DMS53 treated with DMSO at 0.1 percent for 48 hours (cell line): ENCODE measurements at regions not wholly inside any gene's neighbourhood (a gene's known extent, or its start where the extent isn't known, plus 50 kb on each side); places are given as distances from the start of the nearest gene placed in this dataset.

Source experiments
- DNase-seq: peaks from one replicate; lab custom pipeline; 2025; ENCODE audit not compliant: unreplicated experiment; lab: John Stamatoyannopoulos, UW

DNA sequence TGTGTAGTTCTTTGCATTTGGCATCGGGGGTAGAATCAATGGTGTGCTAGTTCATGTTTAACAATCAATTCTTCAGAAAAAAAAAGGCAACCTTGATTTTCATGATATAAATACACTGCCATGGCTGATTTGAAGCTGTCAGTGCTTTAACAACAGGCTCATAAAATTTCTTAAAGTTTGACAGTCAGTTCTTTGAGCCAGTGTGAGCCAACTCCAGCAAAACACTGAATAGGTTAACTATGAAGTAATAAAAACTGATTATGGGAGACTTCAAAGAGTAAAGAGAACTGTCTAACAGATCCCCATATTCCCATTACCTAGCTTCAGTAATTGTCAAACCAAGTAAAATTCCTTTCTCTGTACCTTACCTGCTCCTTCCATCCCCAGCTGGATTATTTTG is 241.7 kb upstream of the SUCLG2 start:
- DNase-seq, result no peak

DNA sequence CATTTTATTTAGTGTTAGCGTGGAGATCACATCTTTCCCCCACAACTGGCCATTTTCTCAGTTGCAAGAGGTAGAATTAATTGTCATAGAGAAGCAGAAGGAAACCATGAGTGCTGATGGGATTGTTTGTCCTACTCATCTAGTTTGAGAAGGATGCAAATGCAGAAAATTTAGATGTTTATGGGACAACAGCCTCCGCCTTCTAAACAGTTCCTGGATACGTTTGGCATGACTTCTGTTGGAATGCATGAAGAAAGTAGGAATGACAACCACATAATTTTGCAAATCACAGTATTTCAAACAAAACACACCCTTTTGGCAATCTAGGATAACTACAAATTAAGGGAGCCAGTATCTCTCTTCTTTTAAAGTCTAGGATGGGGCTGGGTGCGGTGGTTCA is 240.1 kb upstream of the SUCLG2 start:
- DNase-seq, result no peak

DNA sequence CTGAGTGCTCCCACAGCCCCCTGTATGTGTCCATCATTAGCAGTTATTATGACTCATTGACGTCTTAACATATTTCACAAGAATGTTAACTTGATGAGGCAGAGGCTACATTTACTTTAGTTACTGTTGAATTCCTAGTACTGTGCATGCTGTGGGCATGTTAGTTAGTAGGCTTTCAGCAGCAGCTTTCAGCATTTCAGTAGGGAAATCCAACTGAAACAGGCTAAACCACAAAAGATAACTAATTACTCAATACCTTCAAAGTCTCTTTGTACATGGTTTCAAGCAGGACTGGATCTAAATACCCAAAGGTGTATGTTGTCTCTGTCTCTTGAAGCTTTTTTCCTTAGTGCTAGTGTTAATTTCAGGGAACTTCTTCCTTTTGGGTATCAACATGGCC is 229.9 kb upstream of the SUCLG2 start:
- DNase-seq, result no peak

DNA sequence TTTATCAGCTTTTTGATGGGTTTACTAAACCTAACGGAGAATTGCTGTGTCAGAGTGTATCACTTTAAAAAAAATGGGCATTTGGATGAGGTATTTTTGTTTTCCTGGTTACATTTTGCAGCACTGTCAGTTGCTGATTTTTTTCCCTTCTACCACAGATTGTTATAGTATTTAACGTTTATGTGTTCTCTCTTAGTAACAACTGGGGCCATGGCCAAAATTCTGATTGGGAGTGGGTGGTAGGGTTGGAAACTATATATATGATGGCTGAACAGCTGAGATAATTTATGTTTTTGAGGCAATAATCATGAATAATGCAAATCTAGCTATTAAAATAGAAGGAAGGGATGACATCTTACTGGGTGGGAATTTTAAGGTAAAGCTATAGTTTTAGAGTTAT is 229.4 kb upstream of the SUCLG2 start:
- DNase-seq, result no peak

DNA sequence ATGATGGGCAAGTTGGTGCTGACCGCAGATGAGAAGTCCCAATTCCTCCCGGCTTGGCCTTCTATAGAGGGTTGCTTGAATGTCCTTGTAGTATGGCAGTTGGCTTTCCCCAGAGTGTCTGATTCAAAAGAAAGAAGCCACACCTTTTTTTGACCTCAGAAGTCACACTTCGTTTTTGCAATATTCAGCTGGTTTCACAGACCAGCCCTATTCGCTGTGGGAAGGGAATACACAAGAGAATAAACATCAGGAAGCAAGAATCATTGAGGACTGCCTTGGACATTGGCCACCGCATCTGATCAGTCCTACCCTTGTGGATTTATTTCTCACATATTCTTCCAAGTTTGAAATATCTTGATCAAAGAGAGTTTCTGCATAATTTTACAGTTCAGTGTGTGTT is 228.6 kb upstream of the SUCLG2 start:
- DNase-seq, result no peak

DNA sequence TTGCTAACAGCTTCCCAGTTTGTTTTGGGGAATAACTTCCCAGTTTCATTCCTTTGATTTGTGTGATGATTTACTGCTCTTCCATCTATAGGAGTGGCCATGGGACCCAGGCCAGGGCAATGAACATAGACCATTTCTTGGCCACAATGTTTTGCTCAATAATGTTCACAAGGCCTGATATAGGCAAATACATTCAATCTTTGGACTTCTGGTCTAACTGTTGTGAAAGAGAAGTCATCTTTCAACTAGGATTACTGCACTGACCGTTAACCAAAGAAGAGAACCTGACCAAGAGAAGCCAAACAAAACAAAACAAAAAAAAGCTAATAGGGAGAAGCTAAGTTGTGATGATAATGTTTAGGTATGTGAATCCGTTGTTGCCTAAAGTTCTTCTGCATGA is 221.8 kb upstream of the SUCLG2 start:
- no peak for DNase-seq

DNA sequence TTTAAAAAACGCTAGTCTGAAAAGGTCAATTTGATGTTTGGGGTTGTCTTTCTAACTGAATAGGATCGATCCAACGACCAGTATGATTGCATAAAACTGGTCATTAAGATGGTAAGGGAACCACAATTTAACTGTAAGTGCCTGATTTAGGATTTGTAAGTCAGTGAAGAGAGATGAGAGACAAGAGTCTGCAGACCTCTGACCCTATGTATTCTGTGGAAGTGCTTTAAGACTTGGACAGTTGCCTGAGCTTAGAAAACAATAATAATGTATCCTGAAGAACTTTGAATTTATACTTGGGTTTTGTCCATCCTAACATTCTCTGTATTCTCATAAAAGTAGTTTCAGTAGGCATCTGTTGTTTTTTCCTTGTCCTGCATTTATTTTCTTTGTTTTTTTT is 221.4 kb upstream of the SUCLG2 start:
- DNase-seq, result no peak

DNA sequence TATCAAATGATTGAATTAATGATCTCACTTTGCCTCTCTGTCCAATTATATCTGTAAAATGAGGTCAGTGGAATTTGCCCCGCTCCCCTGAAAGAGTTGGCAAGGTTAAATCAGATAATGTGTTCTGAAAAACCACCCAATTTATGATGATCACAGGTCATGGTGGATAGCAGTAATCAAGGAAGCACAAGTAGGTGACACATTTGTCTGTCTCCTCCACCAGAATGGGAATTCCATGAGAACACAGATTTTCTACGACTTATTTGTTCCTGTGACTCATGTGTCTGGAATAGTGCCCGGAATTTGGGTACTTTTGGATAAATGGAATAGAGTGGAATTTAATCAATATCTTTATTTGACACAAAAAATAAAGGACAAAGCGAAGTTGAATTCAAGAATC is 220.9 kb upstream of the SUCLG2 start:
- DNase-seq, result no peak

DNA sequence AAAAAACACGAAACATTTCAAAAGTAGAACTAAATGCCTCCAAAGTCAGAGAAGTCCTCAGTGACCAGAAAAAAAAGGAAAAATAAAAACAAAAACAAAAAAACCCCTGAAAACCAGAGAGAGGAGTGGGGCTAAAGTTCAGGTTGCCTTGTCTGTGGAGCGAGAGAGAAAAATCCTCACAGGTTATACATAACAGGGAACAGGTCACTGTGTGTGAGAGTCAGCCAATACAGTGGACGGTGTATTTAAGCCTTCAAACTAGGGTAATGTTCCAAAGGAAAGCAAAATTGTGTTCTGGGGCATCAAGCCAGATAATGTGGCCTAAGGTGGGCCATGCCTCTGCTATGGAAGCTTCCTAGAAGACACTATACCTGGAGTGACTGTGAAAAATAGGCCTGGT is 216.1 kb upstream of the SUCLG2 start:
- no peak for DNase-seq

DNA sequence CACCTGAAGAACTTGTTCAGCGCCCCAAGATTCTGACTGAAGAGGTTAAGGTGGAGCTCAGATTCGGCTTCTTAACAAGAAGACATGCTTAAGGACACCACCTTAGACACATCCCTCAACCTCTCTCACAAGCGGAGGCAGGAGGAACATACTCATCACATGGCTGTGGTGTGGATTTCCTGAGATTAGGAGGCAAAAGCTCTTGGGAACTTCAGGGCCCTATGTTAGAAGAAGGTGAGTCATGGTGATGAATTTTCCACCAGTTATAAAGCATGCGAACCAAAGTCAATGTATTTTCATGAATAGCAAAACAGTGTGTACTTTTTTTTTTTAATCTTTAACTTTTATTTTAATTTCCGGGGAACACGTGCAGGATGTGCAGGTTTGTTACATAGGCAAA is 212.2 kb upstream of the SUCLG2 start:
- DNase-seq, result no peak

DNA sequence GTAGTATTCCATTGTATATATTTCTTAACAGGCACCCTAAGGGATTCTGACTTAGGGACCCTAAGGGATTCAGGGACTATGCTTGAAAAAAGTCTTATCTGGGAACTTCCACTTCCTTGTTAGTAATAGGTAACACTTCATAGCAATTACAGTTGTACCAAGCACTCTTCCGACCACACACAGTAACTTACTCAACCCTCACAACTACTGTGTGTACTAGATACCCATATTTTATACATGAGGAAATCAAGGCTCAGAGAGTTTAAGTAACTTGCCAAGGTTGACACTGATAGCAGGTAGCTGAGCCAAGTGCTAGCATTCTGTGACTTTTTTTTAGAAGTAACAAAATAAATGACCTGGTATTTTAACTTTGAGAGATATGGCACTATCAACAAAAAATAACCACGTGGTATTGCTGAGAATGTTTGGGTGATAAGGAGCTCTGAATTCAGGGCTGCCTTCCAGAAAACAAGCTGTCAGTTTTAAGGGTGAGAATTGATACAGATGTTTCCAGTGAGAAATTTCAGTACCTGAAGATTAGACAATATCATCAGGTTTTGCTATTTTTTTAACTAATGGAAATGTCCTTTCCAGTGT is 210.3 kb upstream of the SUCLG2 start:
- no peak for DNase-seq

DNA sequence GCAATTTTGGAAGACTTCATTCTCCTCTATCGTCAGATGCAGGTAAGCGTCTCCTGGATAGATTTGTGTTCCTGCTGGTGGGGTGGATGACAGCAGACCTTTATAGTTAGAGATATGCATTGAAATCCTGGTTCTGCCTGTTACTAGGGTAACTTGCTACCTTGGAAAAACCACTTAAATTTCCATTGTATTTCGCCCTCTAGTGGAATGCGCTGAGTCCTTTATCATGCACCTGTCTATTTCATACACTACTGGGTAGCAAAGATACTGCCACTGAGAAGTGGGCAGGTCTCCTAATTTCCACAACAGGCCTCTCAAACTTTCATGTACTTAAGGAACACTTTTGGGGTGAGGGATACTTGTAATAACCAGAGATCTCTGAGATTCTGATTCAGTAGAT is 209.5 kb upstream of the SUCLG2 start:
- no peak for DNase-seq

DNA sequence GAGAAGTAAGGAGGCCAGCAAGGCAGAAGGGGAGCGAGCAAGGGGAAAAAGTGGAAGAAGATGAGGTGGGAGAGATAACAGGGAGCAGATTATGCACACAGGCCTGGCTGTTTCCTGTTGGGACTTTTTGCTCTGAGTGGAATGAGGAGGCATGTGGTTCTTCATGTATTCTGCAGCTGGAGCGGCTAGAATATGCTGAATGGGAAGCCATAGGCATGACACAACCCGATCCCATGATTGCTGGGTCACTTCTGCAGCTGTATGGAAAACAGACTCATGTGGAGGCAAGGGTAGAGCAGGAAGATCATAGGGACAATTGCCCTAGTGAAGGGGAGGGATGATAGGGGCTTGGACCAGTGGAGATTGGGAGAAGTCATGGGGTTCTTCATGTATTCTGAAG is 206.0 kb upstream of the SUCLG2 start:
- no peak for DNase-seq

DNA sequence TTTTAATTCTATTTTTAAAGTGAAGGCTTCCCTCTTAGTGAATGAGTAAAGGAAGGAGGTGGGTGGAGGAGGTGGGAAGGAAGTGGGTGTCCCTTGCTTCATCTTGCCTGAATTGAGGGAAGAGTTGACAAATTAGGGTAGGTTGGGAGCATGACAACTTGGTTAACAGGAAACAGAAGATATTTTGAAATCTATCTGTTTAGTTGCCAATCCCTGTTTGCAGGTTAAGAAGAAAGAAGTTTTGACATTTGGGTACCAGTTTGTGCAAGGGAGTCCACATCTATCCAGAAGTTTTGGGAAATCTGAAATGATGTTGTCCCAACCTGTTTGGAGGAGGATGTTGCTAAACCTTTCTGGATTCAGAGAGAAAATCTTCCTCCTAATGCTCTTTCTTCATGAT is 204.1 kb upstream of the SUCLG2 start:
- no peak for DNase-seq

DNA sequence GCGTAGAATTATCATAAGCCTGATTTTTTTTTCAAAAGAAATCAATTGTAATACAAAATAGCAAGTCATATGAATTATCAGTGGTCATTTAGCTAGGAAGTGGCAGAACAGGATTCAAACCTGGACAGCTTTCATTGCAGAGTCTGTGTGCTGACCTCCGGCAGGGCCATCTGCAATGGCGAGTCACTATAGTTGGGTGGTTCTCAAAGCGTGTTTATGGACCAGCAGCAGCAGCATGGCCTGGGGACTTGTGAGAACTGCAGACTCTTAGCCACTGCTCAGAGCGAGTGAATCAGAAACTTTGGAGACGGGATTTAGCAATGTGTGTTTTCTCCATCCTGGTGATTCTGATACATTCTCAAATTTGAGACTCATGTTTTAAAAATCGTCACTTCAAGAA is 202.3 kb upstream of the SUCLG2 start:
- DNase-seq, result no peak

DNA sequence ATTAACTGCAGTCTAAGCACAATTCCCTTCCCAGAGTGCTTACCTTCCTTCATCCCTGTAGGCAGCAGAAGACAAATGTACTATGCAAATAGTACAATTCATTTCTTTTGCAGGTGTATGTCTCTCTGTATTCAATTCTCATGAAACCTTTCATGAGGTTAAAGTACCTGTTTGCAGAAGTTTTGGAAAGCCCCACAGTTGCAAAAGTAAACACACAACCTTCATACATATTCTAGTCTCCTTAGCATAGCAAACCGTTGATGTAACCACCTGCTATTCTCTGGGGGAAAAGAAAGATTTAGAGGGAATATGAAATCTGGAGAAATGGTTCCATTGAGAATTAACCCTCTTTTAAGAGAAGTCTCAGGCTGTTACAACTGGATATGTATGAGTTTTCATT is 200.3 kb upstream of the SUCLG2 start:
- no peak for DNase-seq

DNA sequence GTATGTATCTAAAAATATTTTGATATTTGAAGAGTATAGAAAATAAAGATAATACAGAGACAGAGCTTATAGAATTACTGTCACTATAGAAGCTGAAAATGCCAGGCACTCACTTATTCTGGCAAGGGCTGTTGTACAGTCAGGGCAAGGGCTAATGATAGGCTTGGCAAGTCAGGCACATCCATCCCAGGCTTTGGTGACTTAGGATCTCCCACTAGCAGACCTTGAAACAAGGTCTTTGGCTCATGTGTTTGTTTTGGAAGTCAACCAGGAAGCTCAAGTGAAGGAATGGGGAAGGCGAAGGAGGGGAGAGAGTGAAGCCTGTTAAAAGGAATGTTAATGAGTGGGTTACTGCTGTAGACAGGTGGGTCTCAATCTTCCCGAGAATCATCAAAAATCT is 199.1 kb upstream of the SUCLG2 start:
- no peak for DNase-seq

DNA sequence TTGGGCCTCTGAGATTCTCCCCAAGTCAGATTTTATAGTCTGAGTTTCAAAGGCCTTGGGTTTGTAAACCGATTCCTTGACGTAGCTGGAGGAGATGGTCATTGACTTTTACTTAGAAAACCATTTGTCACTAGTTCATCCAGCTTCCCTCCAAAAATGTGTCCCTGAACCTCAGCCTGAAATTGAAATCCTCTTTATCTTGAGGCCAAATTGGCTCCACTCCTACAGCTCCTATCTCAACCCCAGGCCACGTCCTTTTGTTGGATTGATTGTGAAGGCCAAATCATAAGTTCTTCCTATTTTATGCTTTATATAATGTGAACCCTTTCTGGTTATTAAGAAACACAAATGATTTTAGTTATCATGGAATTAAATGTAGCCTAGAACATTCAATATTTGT is 193.9 kb upstream of the SUCLG2 start:
- no peak for DNase-seq

DNA sequence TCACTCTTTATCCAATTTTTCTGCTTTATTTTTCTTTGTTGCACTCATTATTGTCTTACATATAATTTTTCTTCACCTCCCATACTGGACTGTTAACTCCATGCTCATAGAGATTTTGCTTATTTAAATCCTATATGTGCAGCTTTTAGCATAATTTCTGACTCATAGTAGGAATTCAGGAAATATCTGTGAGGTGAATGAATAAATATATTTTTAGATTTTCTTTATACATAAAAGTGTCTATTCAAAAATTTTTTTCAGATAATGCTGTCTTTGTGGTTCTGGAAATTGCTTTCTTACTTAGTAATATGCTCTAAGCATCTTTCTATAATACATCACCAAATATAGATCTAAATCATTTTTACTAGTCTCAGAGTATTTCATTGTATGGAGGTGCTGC is 191.8 kb upstream of the SUCLG2 start:
- DNase-seq, result no peak

DNA sequence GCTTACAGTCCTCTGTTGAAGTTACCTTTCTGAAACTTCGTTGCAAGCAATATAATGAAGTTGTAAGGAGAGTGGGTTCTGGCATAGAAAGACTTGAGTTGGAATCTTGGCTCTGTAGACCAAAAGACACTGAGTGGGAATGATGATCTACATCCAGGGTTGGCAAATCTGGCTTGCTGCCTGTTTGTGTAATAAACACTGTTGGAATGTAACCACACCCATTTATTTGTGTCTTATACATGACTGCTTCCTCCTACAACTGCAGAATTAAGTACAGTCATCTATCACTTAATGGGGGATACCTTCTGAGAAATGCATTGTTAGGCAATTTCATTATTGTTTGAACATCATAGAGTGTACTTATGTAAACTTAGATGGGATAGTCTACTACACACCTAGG is 178.4 kb upstream of the SUCLG2 start:
- DNase-seq, result no peak

DNA sequence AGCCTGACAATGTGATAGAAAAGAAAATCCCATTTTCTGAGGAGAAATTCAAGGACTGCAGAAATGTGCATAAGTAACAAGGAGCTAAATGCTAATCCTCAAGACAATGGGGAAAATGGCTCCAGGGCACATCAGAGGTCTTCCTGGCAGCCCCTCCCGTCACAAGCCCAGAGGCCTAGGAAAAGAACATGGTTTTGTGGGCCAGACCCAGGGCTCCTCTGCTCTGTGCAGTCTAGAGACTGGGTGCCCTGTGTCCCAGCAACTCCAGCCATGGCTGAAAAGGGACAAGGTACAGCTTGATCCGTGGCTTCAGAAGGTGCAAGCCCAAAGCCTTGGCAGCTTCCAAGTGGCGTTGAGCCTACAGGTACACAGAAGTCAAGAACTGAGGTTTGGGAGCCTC is 176.8 kb upstream of the SUCLG2 start:
- DNase-seq, result no peak

DNA sequence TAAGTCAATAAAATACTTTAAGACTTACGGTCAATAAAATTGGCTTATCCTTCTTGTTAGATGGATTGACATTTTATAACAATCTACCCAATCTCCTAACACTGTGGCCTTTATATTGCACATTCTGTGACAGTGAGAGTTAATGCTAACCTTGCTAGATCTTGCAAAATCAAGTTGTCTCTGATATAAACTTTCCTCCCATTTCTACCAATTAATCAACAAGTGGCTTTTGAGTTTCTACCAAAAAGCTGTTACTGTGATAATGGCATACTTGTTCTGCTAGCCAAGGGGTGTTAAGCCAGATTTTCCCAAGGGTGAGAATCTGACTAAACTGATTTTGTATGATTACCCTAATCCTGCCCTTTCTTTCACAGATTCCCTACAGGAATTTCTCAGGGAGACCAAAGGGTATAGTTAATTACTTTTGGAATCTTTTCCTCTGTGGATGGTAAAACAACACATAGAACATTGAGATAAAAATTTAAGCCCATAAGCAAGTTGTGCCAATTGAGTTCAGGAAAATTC is 174.1 kb upstream of the SUCLG2 start:
- no peak for DNase-seq

DNA sequence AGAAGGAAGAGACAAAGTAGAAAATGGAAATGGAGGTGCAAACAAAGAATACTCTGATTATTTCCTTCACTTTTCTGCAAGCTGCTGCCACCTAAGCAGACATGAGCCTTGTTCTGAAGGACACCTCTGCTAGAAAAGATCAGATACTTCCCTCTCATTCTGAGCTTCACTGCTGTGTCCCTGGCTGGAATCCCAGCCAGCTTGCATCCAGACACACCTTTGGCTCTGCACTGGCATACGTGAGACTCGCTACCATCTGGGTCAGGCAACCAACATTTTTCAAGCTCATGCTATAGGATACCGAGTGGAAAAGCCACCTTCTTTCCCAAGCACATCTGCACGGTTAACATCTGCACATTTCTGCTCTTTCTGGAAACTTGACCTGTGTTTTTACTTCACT is 166.7 kb upstream of the SUCLG2 start:
- no peak for DNase-seq

DNA sequence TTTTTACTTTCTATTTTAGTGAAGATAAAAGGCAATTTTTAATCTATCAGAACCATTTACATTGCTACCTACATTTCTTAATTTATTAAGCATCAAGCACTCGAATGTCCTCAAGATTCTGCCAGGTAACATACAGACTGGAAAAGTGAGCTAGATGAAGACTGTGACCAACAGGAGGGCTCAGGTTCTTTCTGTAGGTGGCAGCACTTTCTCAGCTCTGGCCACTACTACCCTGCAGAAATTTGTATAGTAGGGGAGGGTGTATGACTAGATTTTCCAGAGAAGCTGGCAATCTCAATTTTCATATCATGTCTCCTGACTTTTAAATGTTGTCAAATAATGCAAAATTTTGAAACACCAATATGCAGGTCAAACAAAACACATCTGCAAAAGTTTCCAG is 165.0 kb upstream of the SUCLG2 start:
- DNase-seq, result no peak
